Astrocyte of the cerebellum (primary cell): ENCODE measurements at regions not wholly inside any gene's neighbourhood (a gene's known extent, or its start where the extent isn't known, plus 50 kb on each side); places are given as distances from the start of the nearest gene placed in this dataset.

ENCODE experiments used
- DNase-seq: peaks from one replicate; pipeline ENCODE4 v3.0.0-alpha.2; 2011; ENCODE audit warnings: low read depth
- H3K4me3 ChIP-seq: 2 replicates; pipeline ENCODE4 v1.5.1; 2011; ENCODE audit warnings: mild to moderate bottlenecking, low read depth, low read length, moderate library complexity
- CTCF ChIP-seq: IDR thresholded peaks from 2 replicates; pipeline ENCODE4 v1.5.1; 2012; ENCODE audit warnings: low read length, low read depth, moderate library complexity, mild to moderate bottlenecking; ENCODE audit errors: missing control alignments
- in situ Hi-C: cut with HindIII; loops from 2 replicates; pipeline ENCODE4 v1.10.0; 2017; ENCODE audit warnings: low sequenced_read_pairs

GRCh38 chr9:32706725-32707100 lies 71.2 kb upstream of the TAF1L start:
- no peak for TF ChIP-seq CTCF
- in situ Hi-C loops, result no loop called here
- H3K4me3 ChIP-seq, result no peak overlapping the region
- no peak for DNase-seq

- TF ChIP-seq CTCF, result no peak
- DNase-seq, result no peak
- in situ Hi-C loops, result no loop called here
- H3K4me3 ChIP-seq, result no peak overlapping the region
Measured at GRCh38 chr9:32707326-32707725, 71.9 kb upstream of the TAF1L start.

DNA sequence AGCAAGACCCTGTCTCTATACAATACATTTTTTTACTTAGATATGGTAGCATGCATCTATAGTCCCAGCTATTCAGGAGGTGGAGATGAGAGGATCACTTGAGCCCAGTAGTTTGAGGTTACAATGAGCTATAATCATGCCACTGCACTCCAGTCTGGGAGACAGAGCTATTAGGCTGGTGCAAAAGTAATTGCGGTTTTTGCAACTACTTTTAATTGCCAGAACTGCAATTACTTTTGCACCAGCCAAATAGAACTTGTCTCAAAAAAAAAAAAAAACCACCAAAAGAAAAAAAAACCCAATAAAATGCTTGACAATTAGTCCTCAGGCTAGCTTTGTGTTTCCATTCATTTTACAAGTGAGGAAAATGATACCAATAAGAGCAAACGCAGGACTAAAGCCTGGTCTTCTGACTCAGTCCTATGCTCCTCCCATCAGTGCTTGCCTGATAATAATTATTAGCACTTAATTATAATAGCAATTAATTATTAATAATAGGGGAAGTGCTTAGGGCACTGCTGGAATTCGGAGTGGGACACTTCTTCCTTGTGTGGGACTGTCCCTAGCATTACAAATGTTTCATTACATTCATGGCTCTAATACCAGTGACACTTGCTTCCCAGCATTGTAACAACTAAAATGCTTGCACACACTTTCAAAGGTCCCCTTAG lies 73.1 kb upstream of the TAF1L start:
- TF ChIP-seq CTCF, result no peak
- in situ Hi-C loops, result no loop called here
- H3K4me3 ChIP-seq, result no peak overlapping the region
- no peak for DNase-seq

DNA sequence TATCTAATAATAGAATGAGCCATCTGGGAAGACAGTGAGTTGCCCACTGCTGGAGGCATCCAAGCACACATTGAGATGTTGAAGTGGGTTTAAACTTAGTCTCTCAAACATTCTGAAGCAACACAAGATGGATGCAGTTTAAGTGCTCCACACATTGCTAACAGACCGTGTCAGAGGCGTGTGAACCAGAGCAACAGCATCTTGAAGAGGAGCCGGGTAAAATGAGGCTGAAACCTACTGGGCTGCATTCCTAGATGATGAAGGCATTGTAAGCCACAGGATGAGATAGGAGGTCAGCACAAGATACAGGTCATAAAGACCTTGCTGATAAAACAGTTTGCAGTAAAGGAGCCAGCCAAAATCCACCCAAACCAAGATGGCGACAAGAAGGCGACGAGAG lies 73.5 kb upstream of the TMEM215 start:
- DNase-seq, result no peak
- TF ChIP-seq CTCF, result no peak
- in situ Hi-C loops, result no loop called here
- H3K4me3 ChIP-seq, result no peak overlapping the region

- no peak overlapping the region for H3K4me3 ChIP-seq
- no peak for TF ChIP-seq CTCF
- DNase-seq, result no peak
- in situ Hi-C loops, result no loop called here
Measured at GRCh38 chr9:32716425-32716824, 66.9 kb upstream of the TMEM215 start.

GRCh38 chr9:32716955-32717543 lies 66.3 kb upstream of the TMEM215 start:
- DNase-seq, result no peak
- TF ChIP-seq CTCF, result no peak
- H3K4me3 ChIP-seq, result no peak overlapping the region
- in situ Hi-C loops, result no loop called here
